ENCODE measurements at regions not wholly inside any gene's neighbourhood (a gene's known extent, or its start where the extent isn't known, plus 50 kb on each side); places are given as distances from the start of the nearest gene placed in this dataset.

GRCh38 chr14:96931751-96932150 is 134.6 kb downstream of the VRK1 start:
- no peak for DNase-seq

DNA sequence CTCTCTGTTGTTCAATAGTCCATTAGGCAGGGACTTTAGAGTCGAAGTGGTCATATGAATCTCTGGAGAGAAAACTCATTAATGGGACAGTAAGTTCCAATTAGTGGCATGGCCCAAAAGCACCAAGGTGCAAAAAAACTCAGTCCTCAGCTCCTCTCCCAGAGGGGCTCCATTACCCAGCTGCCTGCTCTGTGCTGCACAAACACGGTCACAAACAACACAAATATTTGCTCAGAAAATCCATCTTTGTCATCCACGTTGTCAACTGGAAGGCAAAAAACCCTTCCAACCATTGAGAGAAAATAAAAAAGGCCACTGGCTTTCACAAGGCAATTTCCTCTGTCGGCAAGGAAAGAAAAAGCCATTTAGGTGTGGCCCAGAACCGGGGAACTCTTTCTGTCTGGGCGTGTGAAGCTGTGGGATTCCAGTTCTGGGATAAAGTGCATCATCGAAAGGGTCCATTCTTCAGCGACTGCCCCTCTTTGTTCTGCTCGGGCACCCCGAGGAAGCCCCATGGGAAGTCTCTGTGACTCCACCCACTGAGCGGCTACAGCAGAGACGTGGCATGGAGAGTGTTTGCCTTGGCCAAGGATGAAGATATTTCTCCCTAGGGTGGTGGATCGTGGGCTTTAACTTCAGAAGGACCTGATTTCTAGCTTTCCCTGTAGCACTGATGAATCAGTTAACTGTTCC is 137.6 kb downstream of the VRK1 start:
- no peak for DNase-seq

DNA sequence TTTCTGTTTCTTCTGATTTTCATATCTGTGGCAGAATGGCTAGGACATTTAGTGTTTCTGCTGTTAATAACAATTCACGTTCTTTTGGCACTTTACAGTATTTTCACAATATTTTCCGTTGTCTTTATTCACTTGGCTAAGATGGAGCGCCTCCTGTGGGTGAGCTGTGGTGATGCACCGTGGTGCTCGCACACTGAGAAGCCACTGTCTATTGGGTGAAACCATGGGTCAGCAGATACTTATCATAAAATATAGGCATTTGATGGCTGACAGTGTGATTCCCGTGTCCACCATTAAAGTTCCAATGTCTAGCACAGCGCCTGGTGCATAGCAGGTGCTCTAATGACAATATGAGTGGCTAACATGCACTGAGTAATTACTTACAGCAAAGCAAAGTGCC is 141.8 kb downstream of the VRK1 start:
- DNase-seq, result no peak

- no peak for DNase-seq
These were observed 142.8 kb downstream of the VRK1 start for GRCh38 chr14:96940009-96940408.

GRCh38 chr14:96944297-96944696 is 147.1 kb downstream of the VRK1 start:
- DNase-seq, result no peak

DNA sequence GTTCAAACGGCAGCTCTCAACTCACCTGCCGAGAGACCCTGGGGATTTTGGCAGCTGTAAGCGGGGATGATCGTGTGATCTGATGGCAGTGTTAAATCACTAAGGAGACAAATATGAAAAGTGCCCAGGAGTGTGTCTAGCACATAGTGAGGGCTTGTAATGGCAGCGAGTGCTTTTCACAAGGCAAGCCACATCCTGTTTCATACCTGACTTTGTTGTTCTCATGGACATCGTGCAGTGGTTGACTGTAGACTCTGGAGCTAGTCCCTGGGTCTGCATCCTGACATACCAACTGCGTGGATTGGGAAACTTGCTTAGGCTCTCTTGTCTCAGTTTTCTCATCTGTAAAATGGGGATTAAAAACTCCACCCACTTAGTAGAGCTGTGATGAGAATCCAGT is 148.5 kb downstream of the VRK1 start:
- no peak for DNase-seq

GRCh38 chr14:96949594-96949993 is 152.4 kb downstream of the VRK1 start:
- DNase-seq, result no peak

- no peak for DNase-seq
These were observed 154.3 kb downstream of the VRK1 start for GRCh38 chr14:96951511-96951910.

DNA sequence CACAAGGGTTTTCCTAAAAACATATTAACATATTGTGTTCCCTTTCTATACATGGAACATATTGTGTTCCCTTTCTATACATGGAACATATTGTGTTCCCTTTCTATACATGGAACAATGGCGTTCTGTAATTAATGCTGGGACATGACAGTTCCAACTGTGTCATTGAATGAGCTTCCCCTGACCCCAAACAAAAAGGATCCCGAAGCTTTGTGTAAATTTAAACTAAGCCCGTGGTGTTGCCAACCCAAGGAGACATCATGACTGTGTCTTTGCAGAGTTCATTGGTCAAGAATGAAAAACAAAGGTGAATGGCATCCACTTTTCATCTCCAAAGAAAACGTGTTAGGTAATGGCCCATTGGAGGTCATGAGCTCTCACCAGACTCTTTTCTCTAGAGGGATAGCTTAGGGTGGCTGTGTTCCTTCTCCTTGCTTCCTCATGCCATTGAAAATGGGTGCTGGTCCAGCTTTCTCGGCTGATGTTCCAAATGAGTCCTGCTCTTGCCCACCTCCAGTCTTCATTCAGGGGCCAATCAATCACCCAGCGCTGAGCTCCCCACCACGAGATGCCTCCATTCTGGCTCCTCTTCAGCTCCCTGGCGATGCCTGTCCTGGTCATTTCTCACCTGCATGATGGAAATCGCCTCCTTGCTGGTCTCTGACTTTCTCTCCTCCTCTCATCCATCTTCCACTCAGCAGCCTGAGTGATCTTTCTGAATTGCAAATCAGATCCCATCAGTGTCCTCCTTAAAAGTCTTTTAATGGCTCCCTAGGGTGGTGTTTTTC is 156.1 kb downstream of the VRK1 start:
- no peak for DNase-seq

- DNase-seq, result no peak
These were observed 156.6 kb downstream of the VRK1 start for GRCh38 chr14:96953875-96954185.

GRCh38 chr14:96956464-96957239 is 159.5 kb downstream of the VRK1 start:
- DNase-seq, result no peak

DNA sequence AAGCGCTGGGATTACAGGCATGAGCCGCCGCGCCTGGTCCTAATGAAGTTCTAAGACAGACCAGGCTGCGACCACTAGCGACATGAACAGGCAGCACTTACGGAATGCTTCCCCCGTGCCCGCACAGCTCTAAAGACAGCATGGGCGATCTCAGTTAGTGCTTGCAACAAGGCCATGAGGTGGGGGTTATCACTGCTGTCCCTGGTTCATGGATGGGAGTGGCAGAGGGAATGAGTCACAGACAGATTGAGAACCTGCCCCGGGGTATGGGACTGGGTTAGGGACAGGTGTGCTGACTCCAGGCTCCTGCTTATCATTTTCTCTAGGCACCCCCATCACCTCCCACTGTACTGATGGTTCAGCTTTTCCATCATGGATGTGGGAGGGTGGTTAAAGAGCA is 160.9 kb downstream of the VRK1 start:
- DNase-seq, result no peak

- no peak for DNase-seq
These were observed 162.8 kb downstream of the VRK1 start for GRCh38 chr14:96959992-96960391.

GRCh38 chr14:96960598-96961116 is 163.5 kb downstream of the VRK1 start:
- no peak for DNase-seq

DNA sequence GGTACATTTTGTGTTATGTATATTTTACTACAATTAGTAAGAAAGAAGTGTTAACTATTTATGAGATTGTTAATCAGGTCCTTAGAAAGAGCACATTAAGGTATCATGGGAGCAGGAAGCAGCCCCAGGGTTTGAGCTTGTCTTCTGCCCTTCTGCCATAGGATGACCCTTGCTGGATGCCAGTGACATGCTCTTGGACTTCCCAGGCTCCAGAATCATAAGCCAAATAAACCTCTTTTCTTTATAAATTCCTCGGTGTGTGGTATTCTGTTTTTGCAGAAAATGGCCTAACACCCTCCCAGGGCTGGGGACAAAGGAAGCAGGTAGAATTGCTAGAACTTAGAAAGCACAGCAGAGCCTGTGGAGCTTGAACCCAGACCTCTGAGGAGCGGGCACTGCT is 164.7 kb downstream of the VRK1 start:
- no peak for DNase-seq

DNA sequence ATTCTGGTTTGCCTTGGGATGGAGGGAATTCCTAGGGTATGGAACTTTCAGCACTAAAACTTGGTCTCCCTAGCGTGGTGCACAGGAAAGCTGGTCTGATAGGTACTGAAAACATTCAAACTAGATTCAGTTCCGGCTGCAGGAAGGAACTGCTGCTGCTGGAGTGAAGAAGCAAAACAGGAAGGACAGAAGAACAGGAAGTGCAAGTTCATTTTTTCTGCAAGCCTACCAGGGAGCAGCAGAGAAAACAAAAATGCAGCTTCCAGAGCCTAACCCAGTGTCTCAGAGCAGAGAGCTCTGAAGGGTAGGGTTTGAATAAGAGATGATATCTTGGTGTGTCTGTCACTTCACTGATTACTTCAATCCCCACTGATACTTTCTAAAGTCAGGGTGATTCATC is 165.2 kb downstream of the VRK1 start:
- no peak for DNase-seq

GRCh38 chr14:96964726-96965415 is 167.7 kb downstream of the VRK1 start:
- no peak for DNase-seq

GRCh38 chr14:96965885-96966595 is 168.9 kb downstream of the VRK1 start:
- no peak for DNase-seq

DNA sequence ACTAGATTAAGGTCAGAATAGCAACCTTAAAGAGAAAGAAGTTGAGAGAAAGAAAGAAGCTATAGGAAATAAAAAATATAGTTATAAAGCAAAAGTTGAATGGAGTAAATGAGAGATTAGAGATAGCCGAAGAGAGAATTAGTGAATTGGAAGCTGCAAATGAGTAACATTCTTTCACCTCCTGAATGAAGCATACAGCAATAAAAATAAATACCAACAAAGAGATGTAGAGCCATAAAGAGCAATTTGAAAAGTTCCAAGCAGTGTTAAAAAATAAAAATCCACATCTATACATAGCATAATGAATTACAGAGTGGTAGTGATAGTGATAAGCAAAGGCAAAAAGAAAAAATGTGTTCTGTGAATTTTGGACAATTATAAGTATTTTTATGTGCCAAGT is 177.9 kb downstream of the VRK1 start:
- no peak for DNase-seq

DNA sequence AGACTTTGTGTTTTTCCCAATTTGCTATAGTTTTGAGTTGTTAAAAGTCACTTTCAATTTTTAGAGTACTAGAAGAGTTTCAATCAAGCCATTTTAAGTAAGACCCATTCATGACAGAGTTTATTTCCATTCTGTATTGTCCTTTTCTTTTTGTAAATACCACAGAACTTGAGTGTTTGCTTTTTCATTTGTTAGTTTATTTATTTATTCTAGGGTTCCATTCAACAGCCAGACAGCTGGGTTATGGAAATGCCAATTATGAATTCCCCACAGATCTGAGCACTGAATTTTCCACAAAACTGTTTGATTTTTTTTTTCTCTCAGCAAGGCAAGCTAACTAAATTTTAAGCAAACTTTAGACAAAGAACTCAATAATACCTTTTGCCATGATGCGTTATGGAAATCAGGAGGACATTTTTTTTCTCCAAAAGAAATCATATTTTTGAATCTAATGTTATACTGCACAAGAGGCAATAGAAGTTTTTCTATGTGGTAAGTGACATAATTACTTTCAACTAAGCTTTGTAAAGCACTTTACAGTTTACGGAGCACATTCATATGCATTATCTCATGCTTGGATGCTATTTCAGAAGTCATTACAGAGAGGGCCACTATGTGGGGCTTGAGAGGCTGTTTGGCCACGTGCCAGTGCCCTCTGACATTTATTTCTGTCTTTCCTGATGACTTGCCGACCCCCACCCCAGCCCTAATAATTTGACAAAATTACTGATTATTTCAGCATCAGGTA is 181.5 kb downstream of the VRK1 start:
- no peak for DNase-seq

DNA sequence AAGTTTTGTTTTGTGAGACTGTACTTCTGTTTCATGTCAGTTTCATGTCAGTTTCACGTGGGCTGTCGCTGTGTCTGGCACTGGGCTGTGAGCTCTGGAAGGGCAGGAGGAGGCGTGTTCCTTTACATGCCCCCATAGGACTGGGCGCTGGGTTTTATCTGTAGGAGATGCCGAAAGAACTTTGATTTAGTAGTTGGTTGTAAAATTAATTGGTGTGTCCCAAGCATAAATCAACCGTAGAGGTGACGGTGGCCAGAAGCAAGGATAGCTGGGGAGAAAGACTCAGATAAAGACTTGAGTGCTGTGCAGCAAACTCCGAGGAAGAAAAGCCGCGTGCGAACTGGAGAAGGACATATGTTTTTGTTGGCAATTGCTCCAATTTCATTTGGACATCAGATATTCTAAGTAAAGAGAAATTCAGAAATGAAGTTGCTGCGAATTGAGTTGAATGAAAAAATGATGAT is 182.5 kb downstream of the VRK1 start:
- no peak for DNase-seq

DNA sequence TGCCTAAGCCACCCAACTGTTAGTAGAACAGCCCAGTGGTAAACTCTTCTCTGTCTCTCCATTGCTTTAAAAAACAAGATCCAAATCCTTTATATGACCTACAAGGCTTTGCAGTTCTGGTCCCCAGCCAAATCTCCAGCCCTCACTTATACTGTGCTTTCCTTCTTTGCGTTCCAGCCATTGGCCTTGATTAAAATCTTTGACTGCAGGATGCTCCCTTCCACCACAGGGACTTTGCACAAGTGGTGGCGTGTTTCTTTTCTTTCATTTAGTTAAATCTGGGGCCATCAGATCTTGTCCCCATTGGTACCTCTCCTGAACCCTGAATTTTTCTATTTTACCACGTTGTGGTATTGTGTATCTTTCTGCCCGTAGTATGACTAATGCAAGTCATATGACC is 183.7 kb downstream of the VRK1 start:
- DNase-seq, result no peak

Data from NCI-H2171 (cell line).